Skeletal muscle tissue (tissue), 3 donors: ENCODE measurements at regions not wholly inside any gene's neighbourhood (a gene's known extent, or its start where the extent isn't known, plus 50 kb on each side); places are given as distances from the start of the nearest gene placed in this dataset.

Source experiments
- H3K27ac ChIP-seq: one replicate; pipeline ENCODE4 v1.7.0; 2013; ENCODE audit warnings: mild to moderate bottlenecking, low read depth, low read length, inconsistent platforms
- H3K27me3 ChIP-seq, 3 donors: one replicate each; pipeline ENCODE4 v1.7.0; 2013; ENCODE audit warnings: low read length in 3 of 3; ENCODE audit not compliant: control insufficient read depth in 3 of 3, insufficient read depth in 3 of 3
- H3K36me3 ChIP-seq, 3 donors: one replicate each; pipeline ENCODE4 v1.7.0; 2013; ENCODE audit warnings: low read length in 3 of 3; ENCODE audit not compliant: control insufficient read depth in 3 of 3, insufficient read depth in 3 of 3
- H3K4me1 ChIP-seq, 3 donors: one replicate each; pipeline ENCODE4 v1.7.0; 2013; ENCODE audit warnings: low read length in 3 of 3, mild to moderate bottlenecking in 3 of 3; ENCODE audit not compliant: control insufficient read depth in 3 of 3, insufficient read depth in 3 of 3
- H3K4me3 ChIP-seq, 3 donors: one replicate each; pipeline ENCODE4 v1.7.0; 2013; ENCODE audit warnings: low read length in 3 of 3
- H3K9ac ChIP-seq, 3 donors: one replicate each; pipeline ENCODE4 v1.7.0; 2013; ENCODE audit warnings: low read length in 3 of 3, mild to moderate bottlenecking in 3 of 3, moderate library complexity in 2 of 3, low read depth in 1 of 3
- H3K9me3 ChIP-seq, 3 donors: one replicate each; pipeline ENCODE4 v1.7.0; 2013; ENCODE audit warnings: low read length in 3 of 3; ENCODE audit not compliant: control insufficient read depth in 3 of 3
- donor health status: Osteomylitis.

GRCh38 chr3:22091329-22091728 is 340.3 kb upstream of the ZNF385D start:
- Histone ChIP-seq H3K36me3 (no peaks in the 10 kb centered on the region), H3K4me3 (no peak overlapping the region), H3K9ac (no peak overlapping the region), H3K4me1 (no peaks in the 10 kb centered on the region), H3K9me3 (no peaks in the 10 kb centered on the region), H3K27me3 (no peaks in the 10 kb centered on the region), H3K27ac (no peak overlapping the region)

- Histone ChIP-seq H3K27ac (no peak overlapping the region), H3K4me1 (no peaks in the 10 kb centered on the region), H3K9ac (no peak overlapping the region), H3K36me3 (no peaks in the 10 kb centered on the region), H3K27me3 (no peaks in the 10 kb centered on the region), H3K4me3 (no peak overlapping the region), H3K9me3 (no peaks in the 10 kb centered on the region)
These were observed 347.0 kb upstream of the ZNF385D start for GRCh38 chr3:22098021-22098420.

DNA sequence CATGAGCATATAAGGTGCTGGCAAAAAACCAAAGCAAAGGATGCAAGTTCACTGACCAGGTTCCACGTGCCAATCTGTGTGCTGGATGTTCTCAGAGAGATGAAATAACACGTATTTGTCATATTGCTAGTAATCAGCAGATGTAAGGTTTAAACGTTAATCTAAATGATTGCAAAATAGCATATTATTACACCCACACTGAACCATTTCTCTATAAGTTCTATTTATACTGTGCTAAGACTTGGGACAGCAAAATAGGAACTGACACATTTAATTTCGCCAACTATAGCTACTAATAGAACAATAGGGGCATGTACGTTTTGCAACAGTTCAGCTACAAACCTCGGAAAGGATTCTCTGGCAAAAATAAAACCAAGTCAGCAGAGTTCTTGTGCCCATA is 350.3 kb upstream of the ZNF385D start:
- Histone ChIP-seq H3K27me3 (no peaks in the 10 kb centered on the region), H3K27ac (no peak overlapping the region), H3K9me3 (no peaks in the 10 kb centered on the region), H3K4me1 (peaks cover 0 to under 1% (median 0%) of the 10 kb centered on the region in 3 donors), H3K36me3 (no peaks in the 10 kb centered on the region), H3K9ac (no peak overlapping the region), H3K4me3 (no peak overlapping the region)

DNA sequence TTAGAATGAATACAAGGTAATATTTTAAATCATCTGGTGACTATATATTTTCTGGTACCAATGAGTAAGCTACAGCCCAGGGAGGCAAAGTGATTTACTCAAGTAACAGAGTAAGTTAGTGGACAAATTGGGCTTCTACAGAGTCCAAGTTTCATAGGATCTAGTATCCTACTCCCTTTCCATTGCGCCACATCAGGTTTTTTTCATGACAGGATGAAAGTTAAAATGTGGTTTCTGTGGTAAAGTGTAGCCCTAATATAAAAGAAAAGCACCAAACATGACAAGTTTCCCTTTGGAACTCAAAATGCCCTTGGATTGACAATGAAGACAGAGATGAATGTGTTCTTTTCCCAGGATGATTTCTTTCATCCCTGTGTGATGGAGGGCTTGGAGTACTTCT is 350.8 kb upstream of the ZNF385D start:
- Histone ChIP-seq H3K9me3 (no peaks in the 10 kb centered on the region), H3K4me1 (peaks cover 0 to 3% (median 0%) of the 10 kb centered on the region in 3 donors), H3K27ac (no peak overlapping the region), H3K27me3 (no peaks in the 10 kb centered on the region), H3K4me3 (no peak overlapping the region), H3K9ac (no peak overlapping the region), H3K36me3 (no peaks in the 10 kb centered on the region)

DNA sequence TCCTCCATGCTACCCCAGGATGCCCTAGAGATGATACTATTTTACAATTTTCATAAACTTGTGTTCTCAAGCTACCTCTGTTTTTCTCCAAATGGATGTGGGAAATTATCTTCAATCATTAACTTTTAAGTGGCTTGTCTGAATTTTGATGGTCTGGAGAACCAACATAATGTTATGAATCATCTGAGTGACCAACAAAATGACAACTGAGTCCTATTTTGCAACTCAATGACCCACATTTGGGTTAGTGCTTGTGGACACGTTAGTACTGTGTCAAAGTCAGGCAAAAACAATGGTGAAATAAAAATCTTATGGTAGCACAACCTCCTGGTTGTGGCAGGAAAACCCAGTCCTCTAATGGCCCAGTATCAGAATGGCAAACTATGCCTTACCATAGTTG is 352.4 kb upstream of the ZNF385D start:
- no peak overlapping the region for H3K9ac ChIP-seq
- no peak overlapping the region for H3K4me3 ChIP-seq
- H3K36me3 ChIP-seq: no peaks in the 10 kb centered on the region

DNA sequence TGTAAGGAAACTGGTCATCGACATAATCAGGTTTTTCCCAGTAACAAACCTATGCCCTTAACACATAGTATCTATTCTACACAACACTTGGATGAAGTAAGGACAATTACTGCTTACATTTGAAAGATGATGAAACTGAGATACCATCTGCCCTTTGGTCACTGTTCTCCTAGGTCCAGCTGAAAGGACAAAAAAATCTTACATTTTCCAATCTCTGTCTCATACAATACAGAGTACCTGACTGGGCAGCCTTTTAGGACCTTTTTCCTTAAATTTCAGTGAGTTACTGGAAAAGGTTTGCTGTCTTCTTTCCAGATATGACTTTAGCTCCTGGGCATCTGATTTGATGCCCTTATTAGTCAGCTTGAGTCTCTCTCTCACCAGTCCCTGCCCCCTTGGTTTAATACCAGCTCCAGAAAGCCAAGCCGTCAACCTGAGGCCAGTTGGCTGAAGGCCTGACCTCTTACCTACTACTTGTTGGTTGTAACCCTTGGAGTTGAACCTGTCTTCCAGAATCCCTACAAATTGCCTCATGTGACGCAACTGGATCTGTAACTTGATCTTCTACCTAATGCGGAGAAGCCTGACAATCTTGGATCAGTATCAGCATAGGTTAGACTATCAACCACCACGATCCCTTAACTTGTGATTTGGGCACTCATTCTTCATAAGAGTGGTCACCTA is 355.3 kb upstream of the ZNF385D start:
- peaks cover 0 to 3% (median 0%) of the 10 kb centered on the region in 3 donors for H3K4me1 ChIP-seq
- H3K27ac ChIP-seq: no peak overlapping the region
- H3K4me3 ChIP-seq: no peak overlapping the region
- H3K9ac ChIP-seq: no peak overlapping the region
- no peaks in the 10 kb centered on the region for H3K9me3 ChIP-seq
- no peaks in the 10 kb centered on the region for H3K36me3 ChIP-seq
- H3K27me3 ChIP-seq: no peaks in the 10 kb centered on the region

More for the DNA sequence above, 352.4 kb upstream of the ZNF385D start:
- H3K4me1 ChIP-seq: peaks cover 0 to 3% (median 0%) of the 10 kb centered on the region in 3 donors
- H3K27me3 ChIP-seq: no peaks in the 10 kb centered on the region
- no peak overlapping the region for H3K27ac ChIP-seq
- H3K9me3 ChIP-seq: no peaks in the 10 kb centered on the region

DNA sequence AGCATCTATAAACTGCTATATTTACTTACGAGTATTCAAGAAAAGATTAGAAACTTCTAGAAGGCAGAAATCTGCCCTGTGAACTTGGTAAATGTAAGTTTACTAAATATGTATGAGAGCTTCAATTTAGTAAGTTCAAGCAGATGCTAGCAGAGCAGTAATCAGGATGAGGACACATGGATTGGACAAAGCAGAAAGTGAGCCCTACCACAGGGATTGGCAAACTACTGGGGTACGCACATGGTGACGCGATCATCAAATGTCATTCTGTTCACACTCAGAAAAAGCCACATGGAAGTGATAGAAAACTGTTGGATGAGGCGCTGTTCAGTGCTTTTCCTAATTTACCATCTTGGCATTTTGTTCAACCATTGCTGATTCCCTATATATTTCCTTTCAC is 360.2 kb upstream of the ZNF385D start:
- no peak overlapping the region for H3K9ac ChIP-seq
- no peak overlapping the region for H3K27ac ChIP-seq
- peaks cover 0 to 3% (median 0%) of the 10 kb centered on the region in 3 donors for H3K4me1 ChIP-seq
- no peaks in the 10 kb centered on the region for H3K36me3 ChIP-seq
- H3K27me3 ChIP-seq: no peaks in the 10 kb centered on the region
- no peaks in the 10 kb centered on the region for H3K9me3 ChIP-seq
- no peak overlapping the region for H3K4me3 ChIP-seq

DNA sequence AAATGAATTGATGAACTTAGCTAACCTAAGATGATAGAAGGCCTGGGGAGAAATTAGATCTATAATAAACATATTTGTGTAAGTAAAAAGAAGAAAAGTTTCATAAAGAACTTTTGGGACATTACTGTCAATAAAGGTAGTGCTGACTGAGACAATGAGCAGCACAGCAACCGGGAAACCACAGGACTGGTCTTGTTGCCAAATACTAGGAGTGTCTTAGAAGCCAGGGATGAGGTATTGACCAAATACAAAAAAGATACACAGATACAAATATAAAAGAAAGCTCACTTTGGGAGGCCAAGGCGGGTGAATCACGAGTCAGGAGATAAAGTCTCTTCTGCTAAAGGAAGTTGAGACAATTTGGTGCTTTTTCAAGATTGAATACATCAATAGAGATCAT is 362.4 kb upstream of the ZNF385D start:
- no peak overlapping the region for H3K27ac ChIP-seq
- H3K36me3 ChIP-seq: no peaks in the 10 kb centered on the region
- H3K4me3 ChIP-seq: no peak overlapping the region
- no peaks in the 10 kb centered on the region for H3K9me3 ChIP-seq
- no peaks in the 10 kb centered on the region for H3K4me1 ChIP-seq
- no peaks in the 10 kb centered on the region for H3K27me3 ChIP-seq
- no peak overlapping the region for H3K9ac ChIP-seq

GRCh38 chr3:22115581-22115980 is 364.6 kb upstream of the ZNF385D start:
- H3K27me3 ChIP-seq: no peaks in the 10 kb centered on the region
- no peaks in the 10 kb centered on the region for H3K36me3 ChIP-seq
- no peak overlapping the region for H3K4me3 ChIP-seq
- no peaks in the 10 kb centered on the region for H3K9me3 ChIP-seq
- H3K9ac ChIP-seq: no peak overlapping the region
- no peak overlapping the region for H3K27ac ChIP-seq
- no peaks in the 10 kb centered on the region for H3K4me1 ChIP-seq

DNA sequence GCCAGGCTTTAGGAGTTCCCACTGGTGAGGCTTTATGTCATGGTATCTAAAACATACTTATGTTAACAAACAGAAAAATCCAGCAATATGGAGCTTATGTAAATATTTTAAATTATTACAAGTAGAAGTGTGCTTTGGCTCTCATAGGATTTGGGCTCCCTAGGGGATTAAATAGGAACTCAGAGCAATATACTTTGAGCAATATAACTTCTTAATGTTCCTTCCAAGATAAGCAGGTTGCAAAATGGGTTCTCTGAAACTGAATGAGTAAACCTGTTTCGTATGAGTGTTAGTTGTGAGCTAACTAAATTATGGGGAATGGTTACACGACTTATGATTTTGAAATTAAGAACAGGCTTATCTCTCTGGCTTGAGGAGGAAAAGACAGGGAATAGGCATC is 366.1 kb upstream of the ZNF385D start:
- Histone ChIP-seq H3K27ac (no peak overlapping the region), H3K4me3 (no peak overlapping the region), H3K27me3 (no peaks in the 10 kb centered on the region), H3K9me3 (no peaks in the 10 kb centered on the region), H3K9ac (no peak overlapping the region), H3K4me1 (no peaks in the 10 kb centered on the region), H3K36me3 (no peaks in the 10 kb centered on the region)
